IPS-NIHi7 (cell line): ENCODE measurements at regions not wholly inside any gene's neighbourhood (a gene's known extent, or its start where the extent isn't known, plus 50 kb on each side); places are given as distances from the start of the nearest gene placed in this dataset.
"Not testable (repeated sequence)": the region's sequence is repeated elsewhere in the genome, so short reads cannot be mapped to it uniquely, and the experiment has no call there.

Source experiments
- DNase-seq: peaks from one replicate; pipeline ENCODE4 v3.0.0; 2012; ENCODE audit warnings: mixed read lengths; ENCODE audit errors: extremely low spot score

- DNase-seq, result no peak
Observed at GRCh38 chr13:87537951-87538350, 133.2 kb upstream of the SLITRK5 start.

GRCh38 chr13:87538366-87539052, 132.7 kb upstream of the SLITRK5 start:
- DNase-seq, result no peak

- no peak for DNase-seq
Observed at GRCh38 chr13:87553142-87553541, 118.0 kb upstream of the SLITRK5 start.

DNA sequence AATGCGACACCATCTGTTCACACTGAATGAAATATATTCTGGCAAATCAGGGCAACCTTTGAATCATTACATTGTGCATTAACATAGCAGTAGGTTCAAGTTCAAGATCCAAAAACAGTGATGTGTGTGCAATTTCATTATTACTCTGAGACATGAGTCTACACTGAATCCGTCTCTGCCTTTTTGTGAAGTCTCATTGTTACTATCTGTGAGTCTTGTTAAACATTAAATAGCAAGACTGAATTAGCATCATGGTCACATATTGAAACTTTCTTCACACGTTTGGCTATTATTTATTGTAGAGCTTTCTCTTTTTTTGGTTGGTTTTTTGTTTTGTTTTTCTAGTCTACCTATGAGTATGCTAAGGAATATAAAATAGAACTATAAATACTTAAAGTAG, 117.1 kb upstream of the SLITRK5 start:
- no peak for DNase-seq

GRCh38 chr13:87557788-87558187, 113.4 kb upstream of the SLITRK5 start:
- no peak for DNase-seq

DNA sequence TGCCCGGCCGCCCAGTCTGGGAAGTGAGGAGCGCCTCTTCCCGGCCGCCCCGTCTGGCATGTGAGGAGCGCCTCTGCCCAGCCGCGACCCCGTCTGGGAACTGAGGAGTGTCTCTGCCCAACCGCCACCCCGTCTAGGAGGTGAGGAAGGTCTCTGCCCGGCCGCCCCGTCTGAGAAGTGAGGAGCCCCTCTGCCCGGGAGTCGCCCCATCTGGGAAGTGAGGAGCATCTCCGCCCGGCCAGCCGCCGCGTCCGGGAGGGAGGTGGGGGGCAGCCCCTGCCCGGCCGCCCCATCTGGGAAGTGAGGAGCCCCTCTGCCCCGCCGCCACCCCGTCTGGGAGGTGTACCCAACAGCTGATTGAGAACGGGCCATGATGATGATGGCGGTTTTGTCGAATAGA, 109.6 kb upstream of the SLITRK5 start:
- DNase-seq, result not testable (repeated sequence)

DNA sequence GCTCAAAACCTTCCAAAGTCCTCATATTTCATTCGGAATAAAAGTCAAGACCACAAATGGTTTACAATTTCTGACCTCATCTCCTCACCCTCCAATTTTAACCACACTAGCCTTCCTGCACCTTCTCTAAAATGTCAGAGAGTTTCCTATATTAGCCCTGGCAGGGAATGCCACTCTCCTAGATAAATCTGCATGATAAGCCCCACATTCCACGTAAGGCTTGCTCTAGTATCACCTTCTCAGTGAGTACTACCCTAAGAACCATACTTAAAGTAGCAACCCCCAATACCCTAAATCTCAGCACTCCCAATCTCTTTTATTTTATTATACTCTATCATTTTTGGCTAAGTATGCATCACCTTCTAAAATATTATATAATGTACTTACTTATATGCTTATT, 100.5 kb upstream of the SLITRK5 start:
- peak; percentile 7 for DNase-seq

DNA sequence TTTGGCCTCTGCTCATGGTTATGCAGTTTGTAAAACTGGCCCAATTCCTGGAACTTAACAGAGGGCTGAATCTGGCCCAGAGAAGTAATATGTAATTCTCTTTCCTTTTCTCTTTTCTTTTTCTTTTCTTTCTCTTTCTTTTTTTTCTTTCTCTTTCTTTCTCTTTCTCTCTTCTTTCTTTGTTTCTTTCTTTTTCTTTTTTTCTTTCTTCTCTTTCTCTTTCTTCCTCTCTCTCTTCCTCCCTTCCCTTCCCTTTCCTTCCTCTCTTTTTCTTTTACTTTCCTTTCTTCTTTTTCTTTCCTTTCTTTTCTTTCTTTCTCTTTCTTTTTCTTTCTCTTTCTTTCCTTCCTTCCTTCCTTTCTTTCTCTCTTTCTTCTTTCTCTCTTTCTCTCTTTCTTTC, 88.8 kb upstream of the SLITRK5 start:
- DNase-seq, result no peak

- no peak for DNase-seq
Observed at GRCh38 chr13:87590518-87590917, 80.7 kb upstream of the SLITRK5 start.

GRCh38 chr13:87604437-87604836, 66.7 kb upstream of the SLITRK5 start:
- not testable (repeated sequence) for DNase-seq

GRCh38 chr13:87607266-87607665, 63.9 kb upstream of the SLITRK5 start:
- no peak for DNase-seq

GRCh38 chr13:87614276-87614675, 56.9 kb upstream of the SLITRK5 start:
- no peak for DNase-seq
